Naive thymus-derived CD4-positive, alpha-beta T cell (primary cell): ENCODE measurements at regions not wholly inside any gene's neighbourhood (a gene's known extent, or its start where the extent isn't known, plus 50 kb on each side); places are given as distances from the start of the nearest gene placed in this dataset.
"Not testable (repeated sequence)": the region's sequence is repeated elsewhere in the genome, so short reads cannot be mapped to it uniquely, and the experiment has no call there.

ENCODE experiments used
- ATAC-seq: fragments of 150-1000 bp; cut with Tn5 transposase; 2 replicates; pipeline ENCODE4 v1.10.0; 2021; ENCODE audit warnings: mild to moderate bottlenecking, moderate library complexity
- CTCF ChIA-PET: fragments of 350-600 bp; sonication (Branson Sonifier 250); formaldehyde crosslinking; loops from one replicate; lab custom pipeline; 2021; ENCODE audit warnings: antibody characterized with exemption; lab: Charles Lee
- POLR2A ChIA-PET: fragments of 350-600 bp; sonication (Branson Sonifier 250); formaldehyde crosslinking; loops from one replicate; lab custom pipeline; 2021; ENCODE audit warnings: antibody characterized with exemption, inconsistent platforms; lab: Charles Lee
- DNase-seq, 9 donors: peaks; one replicate each; pipeline versions ENCODE4 v3.0.0 to v3.0.0-alpha.2; 2020 to 2022; ENCODE audit warnings: mixed read lengths in 1 of 9
- H3K27ac ChIP-seq: one replicate; pipeline ENCODE4 v1.7.0; 2013; ENCODE audit warnings: mild to moderate bottlenecking, low read depth, low read length, moderate library complexity
- H3K27me3 ChIP-seq, 2 donors: one replicate each; pipeline ENCODE4 v1.7.0; 2013; ENCODE audit warnings: low read length in 2 of 2, mild to moderate bottlenecking in 2 of 2, moderate library complexity in 2 of 2; ENCODE audit not compliant: control insufficient read depth in 2 of 2, insufficient read depth in 2 of 2
- H3K36me3 ChIP-seq, 3 experiments: 1 replicate in 2 of 3; 2 replicates in 1 of 3; pipeline ENCODE4 v1.7.0; 2013; ENCODE audit warnings: low read length in 3 of 3, mild to moderate bottlenecking in 3 of 3, moderate library complexity in 1 of 3; ENCODE audit not compliant: insufficient read depth in 3 of 3, control insufficient read depth in 2 of 3
- H3K4me1 ChIP-seq, 2 donors: one replicate each; pipeline ENCODE4 v1.7.0; 2013; ENCODE audit warnings: low read length in 2 of 2, mild to moderate bottlenecking in 2 of 2, moderate library complexity in 1 of 2; ENCODE audit not compliant: control insufficient read depth in 2 of 2, insufficient read depth in 2 of 2
- H3K4me3 ChIP-seq: 2 replicates; pipeline ENCODE4 v1.7.0; 2013; ENCODE audit warnings: mild to moderate bottlenecking, low read length
- H3K9me3 ChIP-seq, 3 experiments: 1 replicate in 2 of 3; 2 replicates in 1 of 3; pipeline ENCODE4 v1.7.0; 2013; ENCODE audit warnings: low read length in 3 of 3; ENCODE audit not compliant: control insufficient read depth in 2 of 3
- H3K27ac Mint-ChIP-seq, 9 donors: one replicate each; pipeline ENCODE4 v1.8.0; 2020 to 2022; ENCODE audit warnings: mixed read lengths in 9 of 9, mild to moderate bottlenecking in 8 of 9, moderate library complexity in 5 of 9, inconsistent platforms in 2 of 9
- H3K27me3 Mint-ChIP-seq, 5 donors: one replicate each; pipeline ENCODE4 v1.8.0; 2021 to 2022; ENCODE audit warnings: mixed read lengths in 5 of 5, mild to moderate bottlenecking in 1 of 5
- H3K36me3 Mint-ChIP-seq, 5 donors: one replicate each; pipeline ENCODE4 v1.8.0; 2020 to 2022; ENCODE audit warnings: mixed read lengths in 5 of 5, mild to moderate bottlenecking in 3 of 5, inconsistent platforms in 1 of 5
- H3K4me1 Mint-ChIP-seq, 7 donors: one replicate each; pipeline ENCODE4 v1.8.0; 2020 to 2022; ENCODE audit warnings: mixed read lengths in 7 of 7, mild to moderate bottlenecking in 3 of 7, inconsistent platforms in 1 of 7
- H3K4me3 Mint-ChIP-seq, 10 donors: one replicate each; pipeline ENCODE4 v1.8.0; 2020 to 2022; ENCODE audit warnings: mild to moderate bottlenecking in 10 of 10, mixed read lengths in 10 of 10, moderate library complexity in 6 of 10, inconsistent platforms in 2 of 10
- H3K9me3 Mint-ChIP-seq, 11 donors: one replicate each; pipeline ENCODE4 v1.8.0; 2020 to 2022; ENCODE audit warnings: mixed read lengths in 11 of 11, mild to moderate bottlenecking in 4 of 11, inconsistent platforms in 1 of 11, moderate library complexity in 1 of 11
- intact Hi-C, 2 donors: fragments of 100-400 bp; cut with micrococcal nuclease; formaldehyde crosslinking; loops; one replicate each; pipeline ENCODE4 v1.15.1; 2023

DNA sequence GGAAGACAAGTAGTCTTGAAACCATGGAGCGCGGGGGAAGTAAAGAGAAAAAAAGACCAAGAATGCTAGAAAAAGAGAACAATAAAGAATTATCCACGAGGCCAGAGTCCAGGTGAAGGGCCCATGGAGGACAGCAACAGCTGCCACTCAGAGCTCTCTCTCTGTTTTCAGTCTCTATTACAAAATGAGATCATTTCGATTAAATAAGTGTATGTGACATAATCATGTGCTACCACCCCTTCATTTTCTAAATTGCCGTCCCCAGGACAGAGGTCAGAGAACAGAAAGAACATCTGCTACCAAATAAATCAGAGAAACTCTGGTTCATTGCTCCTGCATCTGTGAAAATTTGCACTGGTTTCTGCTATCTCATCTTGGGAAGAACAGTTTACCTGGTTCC is 838.7 kb downstream of the RNF144A start:
- Histone ChIP-seq H3K4me1 (no peaks in the 10 kb centered on the region), H3K36me3 (no peaks in the 10 kb centered on the region), H3K27ac (no peak overlapping the region), H3K4me3 (no peak overlapping the region), H3K27me3 (no peaks in the 10 kb centered on the region), H3K9me3 (peaks cover 0 to 5% (median 0%) of the 10 kb centered on the region in 3 experiments)
- Mint-ChIP-seq H3K4me1 (peaks cover 0 to 8% (median 0%) of the 10 kb centered on the region in 7 donors), H3K36me3 (peaks cover 0 to 61% (median 5%) of the 10 kb centered on the region in 5 donors), H3K4me3 (no peak overlapping the region), H3K9me3 (peaks cover 3 to 52% (median 10%) of the 10 kb centered on the region in 11 donors), H3K27me3 (no peaks in the 10 kb centered on the region), H3K27ac (no peak overlapping the region)
- DNase-seq (no peak), ATAC-seq (no peak)
- intact Hi-C loops, result no loop called here
- POLR2A ChIA-PET, result no interaction called here
- CTCF ChIA-PET, result no interaction called here

DNA sequence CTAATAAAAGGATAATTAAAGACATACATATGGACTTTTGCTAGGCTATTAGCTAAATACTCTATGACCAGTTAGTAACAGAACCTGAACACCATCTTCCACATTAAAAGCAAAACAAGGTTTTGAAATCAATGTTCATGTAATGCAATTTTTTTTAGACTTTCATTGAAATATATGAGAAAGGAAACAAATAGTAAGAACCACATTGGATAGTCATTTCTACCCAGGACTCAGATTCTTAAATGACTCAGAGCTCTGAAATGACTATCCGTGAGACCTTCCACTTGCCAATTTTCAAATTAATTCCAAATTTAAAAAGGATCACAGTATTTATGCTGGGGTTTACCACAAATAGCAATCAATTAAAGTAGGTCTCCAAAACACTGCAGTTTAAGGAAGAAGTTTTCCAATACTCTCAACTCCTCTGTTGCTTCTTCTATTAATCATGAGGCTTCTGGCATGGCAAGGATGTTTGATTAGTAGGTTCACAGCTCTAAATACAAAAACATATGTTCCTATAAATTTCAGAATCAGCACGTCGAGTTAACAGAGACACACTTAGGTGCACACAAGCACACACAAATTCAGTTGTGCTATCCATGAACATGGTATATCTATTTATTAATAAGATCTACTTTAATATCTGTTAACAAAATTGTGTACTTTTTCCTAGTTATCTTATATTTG is 841.0 kb downstream of the RNF144A start:
- Mint-ChIP-seq H3K36me3 (peaks cover 0 to 55% (median 7%) of the 10 kb centered on the region in 5 donors), H3K27me3 (no peaks in the 10 kb centered on the region), H3K9me3 (peaks cover 0 to 47% (median 14%) of the 10 kb centered on the region in 11 donors), H3K4me3 (no peak overlapping the region), H3K27ac (peak overlapping the region in 1 of 9 donors; percentile 34), H3K4me1 (peaks cover 0 to 8% (median 0%) of the 10 kb centered on the region in 7 donors)
- H3K4me3 ChIP-seq, result no peak overlapping the region
- ChIA-PET CTCF (no interaction called here), POLR2A (no interaction called here)
- DNase-seq (no peak), ATAC-seq (no peak)
- H3K4me1 ChIP-seq, result no peaks in the 10 kb centered on the region
- intact Hi-C loops, result no loop called here
- no peaks in the 10 kb centered on the region for H3K36me3 ChIP-seq
- no peak overlapping the region for H3K27ac ChIP-seq
- no peaks in the 10 kb centered on the region for H3K27me3 ChIP-seq
- peaks cover 0 to 8% (median 0%) of the 10 kb centered on the region in 3 experiments for H3K9me3 ChIP-seq

DNA sequence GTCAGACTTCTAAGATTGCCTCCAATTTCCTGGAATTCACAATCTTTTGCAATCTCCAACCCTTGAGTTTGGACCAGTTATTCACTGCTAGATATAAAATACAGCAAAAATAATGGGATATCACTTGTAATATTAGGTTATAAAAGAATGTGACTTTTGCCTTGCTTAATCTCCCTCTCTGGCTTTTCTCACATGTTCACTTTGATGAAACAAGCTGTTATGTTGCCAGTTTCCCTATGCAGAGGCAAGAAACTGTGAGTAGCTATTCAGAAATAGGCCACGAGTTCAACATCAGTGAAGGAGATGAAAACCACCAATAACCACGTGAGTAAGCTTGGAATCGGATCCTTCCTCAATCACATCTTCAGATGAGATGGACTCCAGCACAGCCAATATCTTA is 842.7 kb downstream of the RNF144A start:
- no peak for DNase-seq
- intact Hi-C loops, result no loop called here
- POLR2A ChIA-PET, result no interaction called here

DNA sequence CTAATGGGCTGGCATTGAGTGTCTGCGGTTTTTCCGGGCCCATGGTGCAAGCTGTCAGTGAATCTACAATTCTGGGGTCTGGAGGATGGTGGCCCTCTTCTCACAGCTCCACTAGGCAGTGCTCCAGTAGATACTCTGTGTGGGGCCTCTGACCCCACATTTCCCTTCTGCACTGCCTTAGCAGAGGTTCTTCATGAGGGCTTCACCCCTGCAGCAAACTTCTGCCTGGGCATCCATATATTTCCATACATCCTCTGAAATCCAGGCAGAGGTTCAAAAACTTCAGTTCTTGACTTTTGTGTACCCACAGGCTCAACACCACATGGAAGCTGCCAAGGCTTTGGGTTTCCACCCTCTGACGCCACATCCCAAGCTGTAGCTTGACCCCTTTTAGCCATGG is 846.2 kb downstream of the RNF144A start:
- H3K4me1 ChIP-seq, H3K4me3 ChIP-seq, H3K4me3 Mint-ChIP-seq, H3K27ac Mint-ChIP-seq, CTCF ChIA-PET, H3K27me3 ChIP-seq, H3K27me3 Mint-ChIP-seq, ATAC-seq, POLR2A ChIA-PET, DNase-seq, intact Hi-C loops, H3K36me3 ChIP-seq, H3K27ac ChIP-seq: not testable (repeated sequence)
- peaks cover 0 to 14% (median 0%) of the 10 kb centered on the region in 3 experiments for H3K9me3 ChIP-seq
- H3K9me3 Mint-ChIP-seq, result peaks cover 7 to 24% (median 18%) of the 10 kb centered on the region in 11 donors
- peaks cover 0 to 11% (median 0%) of the 10 kb centered on the region in 7 donors for H3K4me1 Mint-ChIP-seq
- peaks cover 0 to 22% (median 11%) of the 10 kb centered on the region in 5 donors for H3K36me3 Mint-ChIP-seq

More for the DNA sequence above, 842.7 kb downstream of the RNF144A start:
- Mint-ChIP-seq H3K27ac (no peak overlapping the region), H3K9me3 (peaks cover 7 to 48% (median 18%) of the 10 kb centered on the region in 11 donors), H3K36me3 (peaks cover 0 to 50% (median 11%) of the 10 kb centered on the region in 5 donors), H3K4me3 (no peak overlapping the region), H3K4me1 (peaks cover 0 to 8% (median 0%) of the 10 kb centered on the region in 7 donors), H3K27me3 (no peaks in the 10 kb centered on the region)
- Histone ChIP-seq H3K36me3 (no peaks in the 10 kb centered on the region), H3K9me3 (peaks cover 0 to 14% (median 0%) of the 10 kb centered on the region in 3 experiments), H3K27ac (no peak overlapping the region), H3K4me1 (no peaks in the 10 kb centered on the region), H3K4me3 (no peak overlapping the region), H3K27me3 (no peaks in the 10 kb centered on the region)
- no peak for ATAC-seq
- CTCF ChIA-PET, result interaction anchor here (0.8 kb wide), 1 partner anchor 923 kb away, joined by 3 read pairs; no protein-coding TSS in a partner anchor

DNA sequence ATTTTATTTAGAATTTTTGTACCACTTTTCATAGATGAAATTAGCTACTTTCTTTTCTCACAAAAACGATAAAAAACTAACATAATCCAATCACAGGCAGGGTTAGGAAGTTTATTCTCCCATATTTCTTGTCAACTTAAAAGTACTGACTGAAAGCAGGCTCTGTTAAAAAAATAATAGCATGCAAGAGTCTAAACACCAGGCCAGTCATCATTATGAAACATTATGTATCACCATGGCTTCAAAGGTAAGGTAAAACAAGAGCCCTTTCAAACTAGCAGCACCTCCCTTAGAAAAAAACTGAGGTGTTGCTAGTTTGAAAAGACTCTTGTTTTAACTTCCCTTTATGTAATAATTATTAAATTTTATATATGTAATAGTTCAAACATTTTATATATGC is 848.0 kb downstream of the RNF144A start:
- ChIA-PET POLR2A (no interaction called here), CTCF (no interaction called here)
- no peak for ATAC-seq
- H3K27ac Mint-ChIP-seq, result no peak overlapping the region
- no peak for DNase-seq
- peaks cover 7 to 29% (median 18%) of the 10 kb centered on the region in 11 donors for H3K9me3 Mint-ChIP-seq
- Histone ChIP-seq H3K9me3 (peaks cover 0 to 14% (median 0%) of the 10 kb centered on the region in 3 experiments), H3K27ac (no peak overlapping the region), H3K27me3 (no peaks in the 10 kb centered on the region), H3K4me1 (no peaks in the 10 kb centered on the region), H3K36me3 (no peaks in the 10 kb centered on the region), H3K4me3 (no peak overlapping the region)
- H3K4me1 Mint-ChIP-seq, result peaks cover 0 to 11% (median 0%) of the 10 kb centered on the region in 7 donors
- no peaks in the 10 kb centered on the region for H3K27me3 Mint-ChIP-seq
- H3K4me3 Mint-ChIP-seq, result no peak overlapping the region
- peaks cover 0 to 31% (median 11%) of the 10 kb centered on the region in 5 donors for H3K36me3 Mint-ChIP-seq
- intact Hi-C loops, result no loop called here

DNA sequence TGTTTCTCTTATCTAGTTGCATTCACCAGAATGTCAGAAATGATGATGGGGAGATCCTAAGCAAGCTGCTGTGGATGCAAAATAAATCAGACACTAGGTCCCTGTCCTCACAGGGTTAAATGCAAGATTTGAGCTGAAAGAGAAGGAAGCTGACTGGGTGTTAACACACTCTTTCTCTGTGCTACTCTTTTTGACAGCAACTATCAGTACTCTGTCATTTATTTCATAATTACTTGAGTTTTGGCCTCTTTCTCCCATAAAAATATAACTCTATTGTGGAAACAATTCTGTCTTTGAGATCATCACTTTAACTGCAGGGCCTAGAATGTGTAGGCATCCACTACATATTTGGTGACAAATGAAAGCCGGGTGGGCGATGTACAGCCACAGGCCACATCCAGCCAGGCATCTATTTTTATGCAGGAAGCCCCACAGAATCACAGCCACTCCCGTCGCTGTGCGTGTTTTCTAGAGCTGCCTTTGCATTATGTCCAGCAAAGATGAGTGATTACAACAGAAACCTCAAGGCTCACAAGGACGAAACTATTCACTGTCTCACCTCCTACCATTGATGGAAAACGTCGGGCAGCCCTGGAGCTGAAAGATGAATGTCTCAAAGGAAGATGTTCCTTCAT is 849.0 kb downstream of the RNF144A start:
- Histone ChIP-seq H3K4me3 (no peak overlapping the region), H3K9me3 (peaks cover 0 to 14% (median 0%) of the 10 kb centered on the region in 3 experiments), H3K4me1 (no peaks in the 10 kb centered on the region), H3K27me3 (no peaks in the 10 kb centered on the region), H3K36me3 (no peaks in the 10 kb centered on the region), H3K27ac (no peak overlapping the region)
- Mint-ChIP-seq H3K4me3 (no peak overlapping the region), H3K4me1 (peaks cover 0 to 11% (median 0%) of the 10 kb centered on the region in 7 donors), H3K9me3 (peaks cover 7 to 29% (median 18%) of the 10 kb centered on the region in 11 donors), H3K27me3 (no peaks in the 10 kb centered on the region), H3K36me3 (peaks cover 0 to 31% (median 11%) of the 10 kb centered on the region in 5 donors), H3K27ac (no peak overlapping the region)
- no peak for DNase-seq
- ChIA-PET POLR2A (no interaction called here), CTCF (no interaction called here)
- intact Hi-C loops, result no loop called here
- ATAC-seq, result no peak
